ENCODE measurements at regions not wholly inside any gene's neighbourhood (a gene's known extent, or its start where the extent isn't known, plus 50 kb on each side); places are given as distances from the start of the nearest gene placed in this dataset.

DNA sequence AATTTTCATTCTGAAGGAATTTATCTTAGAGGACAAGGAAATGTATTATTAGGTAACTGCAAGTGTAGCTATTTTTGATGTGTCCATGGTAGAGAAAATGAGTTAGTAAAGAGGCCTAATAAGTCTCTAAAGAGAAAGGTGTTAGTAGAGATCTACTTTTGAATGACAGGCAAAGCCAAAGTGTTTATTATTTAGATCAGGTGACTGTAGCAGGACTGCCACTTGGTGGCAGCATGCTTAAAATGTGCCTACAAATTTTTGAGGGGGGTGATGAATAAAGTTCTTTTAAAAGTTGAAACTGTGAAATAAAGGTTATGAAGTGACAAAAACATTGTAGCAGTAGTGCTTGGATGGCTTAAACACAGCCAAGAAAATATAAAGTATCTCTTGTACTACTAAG, 421.5 kb upstream of the MEIS1 start:
- DNase-seq (ENCODE audit: low spot score) (peak; percentile 20), FAIRE-seq (no peak), ATAC-seq (no peak)
- Histone ChIP-seq H3K79me2 (ENCODE audit: insufficient read depth, low read length) (no peaks in the 10 kb centered on the region), H3K9ac (ENCODE audit: insufficient read depth, low read depth, low read length) (no peak overlapping the region), H3K9me3 (ENCODE audit: low read length) (no peaks in the 10 kb centered on the region), H3K4me3 (replicated peaks in 1 of 3; ENCODE audit: insufficient read depth in 1 of 3, low read depth in 2 of 3, low read length in 3 of 3) (no peak overlapping the region), H3K36me3 (replicated peaks in 1 of 2; ENCODE audit: control insufficient read depth in 1 of 2, insufficient read depth in 2 of 2, low read length in 2 of 2) (no peaks in the 10 kb centered on the region), H3K4me2 (ENCODE audit: low read depth, low read length) (no peak overlapping the region), H4K20me1 (ENCODE audit: insufficient read depth, low read length) (no peaks in the 10 kb centered on the region), H2AFZ (ENCODE audit: low read length) (no peak overlapping the region), H3K4me1 (ENCODE audit: insufficient read depth, low read length) (no peaks in the 10 kb centered on the region), H3K27me3 (ENCODE audit: control insufficient read depth in 1 of 2, insufficient read depth in 2 of 2, low read length in 2 of 2) (no peaks in the 10 kb centered on the region), H3K27ac (ENCODE audit: extremely low read length, insufficient read depth, low read length) (no peak overlapping the region)
- in situ Hi-C loops (cut with HindIII; ENCODE audit: extremely low pct_ligation_motif_present, low pct_unique_long_range_greater_than_20kb) (loop anchor here (10.0 kb wide), 1 partner anchor 561 kb away; no protein-coding TSS in a partner anchor), intact Hi-C loops (cut with micrococcal nuclease; ENCODE audit: unreplicated experiment) (loop anchor here (2.0 to 10.0 kb wide), 3 partner anchors 561 to 1831 kb away; no protein-coding TSS in a partner anchor)
- BruUV-seq (replicated peaks), result no TSS peak
- ChIA-PET POLR2A (no interaction called here), CTCF (ENCODE audit: low intra/inter-chr PET ratio, low total read pairs) (no interaction called here)
- TF ChIP-seq CTCF (CRISPR knock-in tag; IDR thresholded peaks at IDR 0.05), result peak; percentile 32; the same call in 1 of the 2 replicates
- TF ChIP-seq STAG1 (CRISPR knock-in tag; IDR thresholded peaks at IDR 0.05), result peak; percentile 8; the same call in 1 of the 2 replicates
- TF ChIP-seq, protein P1, sequence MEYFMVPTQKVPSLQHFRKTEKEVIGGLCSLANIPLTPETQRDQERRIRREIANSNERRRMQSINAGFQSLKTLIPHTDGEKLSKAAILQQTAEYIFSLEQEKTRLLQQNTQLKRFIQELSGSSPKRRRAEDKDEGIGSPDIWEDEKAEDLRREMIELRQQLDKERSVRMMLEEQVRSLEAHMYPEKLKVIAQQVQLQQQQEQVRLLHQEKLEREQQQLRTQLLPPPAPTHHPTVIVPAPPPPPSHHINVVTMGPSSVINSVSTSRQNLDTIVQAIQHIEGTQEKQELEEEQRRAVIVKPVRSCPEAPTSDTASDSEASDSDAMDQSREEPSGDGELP (IDR thresholded peaks at IDR 0.05; ENCODE audit: borderline replicate concordance, low read depth), result 0 out of 2 replicates have a peak, but pooled peaks have one; percentile 10
- TF ChIP-seq ZFYVE20 (CRISPR knock-in tag; IDR thresholded peaks at IDR 0.05; ENCODE audit: borderline replicate concordance, low read depth), result no peak

DNA sequence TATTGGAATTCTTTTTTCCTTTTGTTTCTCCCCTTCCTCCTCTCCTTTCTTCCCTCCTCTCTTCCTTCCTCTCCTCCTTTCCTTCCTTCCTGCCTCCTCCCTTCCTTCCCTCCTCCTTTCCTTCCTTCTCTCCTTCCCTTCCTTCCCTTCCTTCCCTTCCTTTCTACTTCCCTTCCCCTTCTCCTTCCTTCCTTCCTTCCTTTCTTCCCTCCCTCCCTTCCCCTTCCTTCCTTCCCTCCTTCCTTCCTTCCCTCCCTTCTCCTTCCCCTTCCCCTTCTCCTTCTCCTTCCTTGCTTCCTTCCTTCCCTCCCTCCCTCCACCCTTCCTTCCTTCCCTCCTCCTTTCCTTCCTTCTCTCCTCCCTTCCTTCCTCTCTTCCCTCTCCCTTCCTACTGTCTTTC, 431.0 kb upstream of the MEIS1 start:
- POLR2A ChIA-PET, result no interaction called here
- ATAC-seq, result no peak
- TF ChIP-seq ZBTB1 (CRISPR knock-in tag; IDR thresholded peaks at IDR 0.05; ENCODE audit: borderline replicate concordance) (no peak), NONO (IDR thresholded peaks at IDR 0.05) (peak; percentile 76; the same call in 1 of the 2 replicates), NONO (CRISPR knock-in tag; conservative IDR thresholded peaks at IDR 0.05) (no peak), XBP1 (CRISPR knock-in tag; IDR thresholded peaks at IDR 0.05) (no peak), MEIS2 (CRISPR knock-in tag; IDR thresholded peaks at IDR 0.05) (no peak), IKZF1 (IDR thresholded peaks at IDR 0.05) (0 out of 2 replicates have a peak, but pooled peaks have one; percentile 76), HOXA9 (CRISPR knock-in tag; IDR thresholded peaks at IDR 0.05; ENCODE audit: borderline replicate concordance) (no peak), MZF1 (CRISPR knock-in tag; IDR thresholded peaks at IDR 0.05; ENCODE audit: borderline replicate concordance) (no peak), ZNF432 (CRISPR knock-in tag; IDR thresholded peaks at IDR 0.05; ENCODE audit: borderline replicate concordance) (no peak)
- TF ChIP-seq, protein P2, sequence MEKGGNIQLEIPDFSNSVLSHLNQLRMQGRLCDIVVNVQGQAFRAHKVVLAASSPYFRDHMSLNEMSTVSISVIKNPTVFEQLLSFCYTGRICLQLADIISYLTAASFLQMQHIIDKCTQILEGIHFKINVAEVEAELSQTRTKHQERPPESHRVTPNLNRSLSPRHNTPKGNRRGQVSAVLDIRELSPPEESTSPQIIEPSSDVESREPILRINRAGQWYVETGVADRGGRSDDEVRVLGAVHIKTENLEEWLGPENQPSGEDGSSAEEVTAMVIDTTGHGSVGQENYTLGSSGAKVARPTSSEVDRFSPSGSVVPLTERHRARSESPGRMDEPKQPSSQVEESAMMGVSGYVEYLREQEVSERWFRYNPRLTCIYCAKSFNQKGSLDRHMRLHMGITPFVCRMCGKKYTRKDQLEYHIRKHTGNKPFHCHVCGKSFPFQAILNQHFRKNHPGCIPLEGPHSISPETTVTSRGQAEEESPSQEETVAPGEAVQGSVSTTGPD (CRISPR knock-in tag; IDR thresholded peaks at IDR 0.05), result no peak

More for the DNA sequence above, 431.0 kb upstream of the MEIS1 start:
- in situ Hi-C loops (cut with HindIII; ENCODE audit: extremely low pct_ligation_motif_present, low pct_unique_long_range_greater_than_20kb), result no loop called here
- intact Hi-C loops (cut with micrococcal nuclease; ENCODE audit: unreplicated experiment), result no loop called here
- Histone ChIP-seq H3K9me3 (ENCODE audit: low read length) (no peaks in the 10 kb centered on the region), H3K27me3 (ENCODE audit: control insufficient read depth in 1 of 2, insufficient read depth in 2 of 2, low read length in 2 of 2) (no peaks in the 10 kb centered on the region), H3K27ac (ENCODE audit: extremely low read length, insufficient read depth, low read length) (no peak overlapping the region), H3K4me1 (ENCODE audit: insufficient read depth, low read length) (no peaks in the 10 kb centered on the region), H3K4me3 (replicated peaks in 1 of 3; ENCODE audit: insufficient read depth in 1 of 3, low read depth in 2 of 3, low read length in 3 of 3) (no peak overlapping the region), H3K79me2 (ENCODE audit: insufficient read depth, low read length) (no peaks in the 10 kb centered on the region), H4K20me1 (ENCODE audit: insufficient read depth, low read length) (no peaks in the 10 kb centered on the region), H3K9ac (ENCODE audit: insufficient read depth, low read depth, low read length) (no peak overlapping the region), H2AFZ (ENCODE audit: low read length) (no peak overlapping the region), H3K4me2 (ENCODE audit: low read depth, low read length) (no peak overlapping the region), H3K36me3 (replicated peaks in 1 of 2; ENCODE audit: control insufficient read depth in 1 of 2, insufficient read depth in 2 of 2, low read length in 2 of 2) (no peaks in the 10 kb centered on the region)
- BruUV-seq (replicated peaks), result no TSS peak
- CTCF ChIA-PET (ENCODE audit: low intra/inter-chr PET ratio, low total read pairs), result no interaction called here
- no peak for DNase-seq (ENCODE audit: low spot score)
- no peak for FAIRE-seq
